Peyer's patch (tissue), 4 donors: ENCODE measurements at regions not wholly inside any gene's neighbourhood (a gene's known extent, or its start where the extent isn't known, plus 50 kb on each side); places are given as distances from the start of the nearest gene placed in this dataset.

ENCODE experiments used
- DNase-seq, 3 donors: peaks; one replicate each; pipeline ENCODE4 v3.0.0-alpha.2; 2017 to 2019
- H3K27ac ChIP-seq, 4 donors: fragments of 200-600 bp; sonication (generic); one replicate each; pipeline ENCODE4 v1.5.1; 2016 to 2019
- H3K27me3 ChIP-seq, 2 donors: fragments of 200-600 bp; sonication (generic); one replicate each; pipeline ENCODE4 v1.5.1; 2019
- H3K36me3 ChIP-seq, 3 donors: fragments of 200-600 bp; sonication (generic); one replicate each; pipeline ENCODE4 v1.5.1; 2016 to 2019
- H3K4me1 ChIP-seq, 4 donors: fragments of 200-600 bp; sonication (generic); one replicate each; pipeline ENCODE4 v1.5.1; 2016 to 2019
- H3K4me3 ChIP-seq, 4 donors: fragments of 200-600 bp; sonication (generic); 1 replicate in 3 of 4; 2 replicates in 1 of 4; pipeline ENCODE4 v1.5.1; 2016 to 2019; ENCODE audit warnings: mild to moderate bottlenecking in 1 of 4
- H3K9me3 ChIP-seq, 4 donors: fragments of 200-600 bp; sonication (generic); one replicate each; pipeline ENCODE4 v1.5.1; 2016 to 2019; ENCODE audit warnings: mild to moderate bottlenecking in 1 of 4
- CTCF ChIP-seq, 6 experiments: fragments of 450-650 bp in 4 of 6; fragments of 200-600 bp in 2 of 6; sonication (generic) in 1 of 6; IDR thresholded peaks; one replicate each; pipeline ENCODE4 v1.5.1; 2017 to 2019; ENCODE audit warnings: antibody characterized with exemption in 6 of 6, mild to moderate bottlenecking in 3 of 6, moderate library complexity in 1 of 6
- POLR2A ChIP-seq, 2 donors: fragments of 450-650 bp; IDR thresholded peaks; one replicate each; pipeline ENCODE4 v1.5.1; 2017; ENCODE audit warnings: antibody characterized with exemption in 2 of 2, mild to moderate bottlenecking in 2 of 2, moderate library complexity in 2 of 2

- Histone ChIP-seq H3K36me3 (no peaks in the 10 kb centered on the region), H3K4me3 (no peak overlapping the region), H3K27me3 (no peaks in the 10 kb centered on the region), H3K9me3 (no peaks in the 10 kb centered on the region), H3K27ac (no peak overlapping the region), H3K4me1 (no peaks in the 10 kb centered on the region)
- TF ChIP-seq POLR2A (IDR thresholded peaks at IDR 0.05): no peak
- TF ChIP-seq CTCF (IDR thresholded peaks at IDR 0.05): no peak
- DNase-seq: no peak
Observed at GRCh38 chr2:21728133-21728532, 604.4 kb downstream of the TDRD15 start.

GRCh38 chr2:21730141-21730540 lies 606.4 kb downstream of the TDRD15 start:
- Histone ChIP-seq H3K36me3 (no peaks in the 10 kb centered on the region), H3K27me3 (no peaks in the 10 kb centered on the region), H3K27ac (no peak overlapping the region), H3K9me3 (no peaks in the 10 kb centered on the region), H3K4me3 (no peak overlapping the region), H3K4me1 (no peaks in the 10 kb centered on the region)
- TF ChIP-seq POLR2A (IDR thresholded peaks at IDR 0.05): no peak
- TF ChIP-seq CTCF (IDR thresholded peaks at IDR 0.05): no peak
- DNase-seq: no peak

GRCh38 chr2:21740484-21740883 lies 616.7 kb downstream of the TDRD15 start:
- Histone ChIP-seq H3K27ac (no peak overlapping the region), H3K9me3 (no peaks in the 10 kb centered on the region), H3K4me3 (no peak overlapping the region), H3K36me3 (no peaks in the 10 kb centered on the region), H3K27me3 (no peaks in the 10 kb centered on the region), H3K4me1 (no peaks in the 10 kb centered on the region)
- TF ChIP-seq CTCF (IDR thresholded peaks at IDR 0.05): no peak
- TF ChIP-seq POLR2A (IDR thresholded peaks at IDR 0.05): no peak
- DNase-seq: no peak

GRCh38 chr2:21746499-21746898 lies 622.7 kb downstream of the TDRD15 start:
- Histone ChIP-seq H3K27ac (no peak overlapping the region), H3K4me3 (no peak overlapping the region), H3K4me1 (no peaks in the 10 kb centered on the region), H3K36me3 (no peaks in the 10 kb centered on the region), H3K27me3 (no peaks in the 10 kb centered on the region), H3K9me3 (peaks cover 0 to 4% (median 0%) of the 10 kb centered on the region in 4 donors)
- DNase-seq: no peak
- TF ChIP-seq POLR2A (IDR thresholded peaks at IDR 0.05): no peak
- TF ChIP-seq CTCF (IDR thresholded peaks at IDR 0.05): no peak

GRCh38 chr2:21748501-21748900 lies 624.7 kb downstream of the TDRD15 start:
- Histone ChIP-seq H3K36me3 (no peaks in the 10 kb centered on the region), H3K9me3 (peaks cover 0 to 4% (median 0%) of the 10 kb centered on the region in 4 donors), H3K27ac (no peak overlapping the region), H3K4me3 (no peak overlapping the region), H3K27me3 (no peaks in the 10 kb centered on the region), H3K4me1 (no peaks in the 10 kb centered on the region)
- no peak for TF ChIP-seq CTCF (IDR thresholded peaks at IDR 0.05)
- TF ChIP-seq POLR2A (IDR thresholded peaks at IDR 0.05): no peak
- no peak for DNase-seq

GRCh38 chr2:21754164-21754788 lies 630.5 kb downstream of the TDRD15 start:
- DNase-seq: no peak
- H3K4me1 ChIP-seq: no peaks in the 10 kb centered on the region
- H3K9me3 ChIP-seq: no peaks in the 10 kb centered on the region
- no peak overlapping the region for H3K4me3 ChIP-seq
- H3K27ac ChIP-seq: no peak overlapping the region
- TF ChIP-seq POLR2A (IDR thresholded peaks at IDR 0.05): no peak
- no peak for TF ChIP-seq CTCF (IDR thresholded peaks at IDR 0.05)
- H3K36me3 ChIP-seq: no peaks in the 10 kb centered on the region
- no peaks in the 10 kb centered on the region for H3K27me3 ChIP-seq
